Cardiac fibroblast (primary cell): ENCODE measurements at regions not wholly inside any gene's neighbourhood (a gene's known extent, or its start where the extent isn't known, plus 50 kb on each side); places are given as distances from the start of the nearest gene placed in this dataset.
"Not testable (repeated sequence)": the region's sequence is repeated elsewhere in the genome, so short reads cannot be mapped to it uniquely, and the experiment has no call there.

ENCODE experiments used
- DNase-seq, 2 donors: peaks; one replicate each; pipeline versions ENCODE4 v3.0.0 to v3.0.0-alpha.2; 2010; ENCODE audit warnings: low read depth in 2 of 2
- H3K4me3 ChIP-seq, 2 donors: replicated peaks in 1 of 2; 1 replicate in 1 of 2; 2 replicates in 1 of 2; pipeline ENCODE4 v1.5.1; 2011; ENCODE audit warnings: low read depth in 2 of 2, low read length in 2 of 2, mild to moderate bottlenecking in 2 of 2, moderate library complexity in 1 of 2
- CTCF ChIP-seq: IDR thresholded peaks from one replicate; pipeline ENCODE4 v1.5.1; 2011; ENCODE audit warnings: low read depth, mild to moderate bottlenecking, low read length, inconsistent platforms

- peak in 1 of 2 donors; percentile 48 for DNase-seq
- TF ChIP-seq CTCF = peak; percentile 16
- H3K4me3 ChIP-seq = no peak overlapping the region
These were observed 110.2 kb upstream of the COL5A1 start for GRCh38 chr9:134531220-134531970.

GRCh38 chr9:134532084-134532483 is 109.5 kb upstream of the COL5A1 start:
- H3K4me3 ChIP-seq = no peak overlapping the region
- DNase-seq = no peak
- no peak for TF ChIP-seq CTCF

- not testable (repeated sequence) for DNase-seq, H3K4me3 ChIP-seq
These were observed 108.9 kb upstream of the COL5A1 start for GRCh38 chr9:134532661-134533060.

- no peak overlapping the region for H3K4me3 ChIP-seq
- DNase-seq = peak in 1 of 2 donors; percentile 55
- TF ChIP-seq CTCF = no peak
These were observed 107.6 kb upstream of the COL5A1 start for GRCh38 chr9:134533850-134534588.

- H3K4me3 ChIP-seq = no peak overlapping the region
- no peak for TF ChIP-seq CTCF
- no peak for DNase-seq
These were observed 106.9 kb upstream of the COL5A1 start for GRCh38 chr9:134534661-134535080.

DNA sequence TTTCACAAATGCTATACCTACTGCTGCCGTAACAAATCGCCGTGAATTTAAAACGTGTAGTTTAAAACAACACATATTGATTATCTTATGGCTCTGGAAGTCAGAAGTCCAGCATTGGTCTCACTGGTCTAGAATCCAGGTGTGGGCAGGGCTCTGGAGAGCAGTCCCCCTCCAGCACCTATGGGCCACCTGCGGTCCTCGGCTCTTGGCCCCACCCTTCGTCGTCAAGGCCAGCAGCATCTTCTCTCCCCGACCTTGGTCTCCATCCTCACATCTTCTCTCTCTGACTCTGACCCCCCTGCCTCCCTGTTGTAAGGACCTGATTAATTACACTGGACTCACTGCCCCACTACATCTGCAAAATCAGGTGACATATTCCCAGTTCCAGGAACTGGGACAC is 106.4 kb upstream of the COL5A1 start:
- no peak for DNase-seq
- no peak for TF ChIP-seq CTCF
- no peak overlapping the region for H3K4me3 ChIP-seq

GRCh38 chr9:134536101-134536900 is 105.3 kb upstream of the COL5A1 start:
- no peak for TF ChIP-seq CTCF

More at GRCh38 chr9:134536101-134536900, 105.3 kb upstream of the COL5A1 start:
- no peak overlapping the region for H3K4me3 ChIP-seq
- DNase-seq = peak; percentile 68 to 72
